Renal cortical epithelial cell (primary cell): ENCODE measurements at regions not wholly inside any gene's neighbourhood (a gene's known extent, or its start where the extent isn't known, plus 50 kb on each side); places are given as distances from the start of the nearest gene placed in this dataset.

Source experiments
- DNase-seq: peaks from one replicate; pipeline ENCODE4 v3.0.0-alpha.2; 2011; ENCODE audit warnings: low read depth

DNA sequence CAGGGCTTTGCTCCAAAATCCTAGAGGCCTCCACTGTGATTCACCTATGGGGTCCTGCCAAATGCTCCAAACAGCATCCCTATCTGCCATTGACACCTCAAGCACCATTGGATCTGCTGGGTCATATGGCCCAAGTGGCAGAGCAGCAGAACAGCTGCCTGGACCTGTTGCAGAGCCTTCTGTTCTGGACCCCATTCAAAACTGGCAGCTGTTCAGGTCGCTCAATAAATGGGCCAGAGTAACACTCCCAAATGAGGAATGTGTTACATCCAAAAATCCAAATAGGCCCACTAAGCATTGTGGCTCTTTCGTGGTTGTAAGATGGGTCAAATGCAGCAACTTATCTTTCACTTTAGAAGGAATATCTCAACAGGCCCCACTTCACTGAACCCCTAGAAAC, 783.6 kb downstream of the DCDC2C start:
- no peak for DNase-seq

DNA sequence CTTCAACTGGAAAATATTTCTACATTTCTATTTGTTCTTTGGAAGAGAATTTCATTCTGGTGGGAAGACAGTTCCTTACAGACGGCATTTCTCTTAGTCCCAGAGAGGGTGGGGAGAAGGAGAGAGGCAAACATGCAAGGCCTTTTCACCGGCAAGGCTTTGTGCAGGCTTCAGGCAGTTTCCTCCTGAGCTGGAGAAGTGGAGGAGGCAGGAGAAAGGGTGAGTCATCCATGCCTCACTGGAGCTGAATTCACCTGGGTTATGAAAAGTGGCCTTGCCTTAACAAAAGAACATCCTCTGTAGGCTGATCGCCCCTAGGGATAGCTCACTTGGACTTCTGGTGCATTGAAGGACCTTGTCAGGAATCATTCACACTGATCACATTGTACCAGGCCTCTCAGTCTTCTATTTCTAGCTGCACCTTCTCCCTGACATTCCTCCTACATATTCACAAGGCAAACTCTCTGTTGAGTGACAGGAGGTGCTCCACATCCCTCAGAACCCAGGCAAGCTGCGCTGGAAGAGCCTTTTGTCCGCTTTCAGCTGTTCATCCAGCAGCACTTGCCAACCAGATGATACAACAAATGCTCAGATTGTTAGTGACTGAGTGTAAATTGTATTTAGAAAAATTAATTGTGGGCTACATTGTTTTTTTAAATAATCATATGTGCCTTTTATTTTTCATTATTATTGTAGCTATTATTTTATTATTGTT, 796.1 kb downstream of the DCDC2C start:
- DNase-seq = no peak

DNA sequence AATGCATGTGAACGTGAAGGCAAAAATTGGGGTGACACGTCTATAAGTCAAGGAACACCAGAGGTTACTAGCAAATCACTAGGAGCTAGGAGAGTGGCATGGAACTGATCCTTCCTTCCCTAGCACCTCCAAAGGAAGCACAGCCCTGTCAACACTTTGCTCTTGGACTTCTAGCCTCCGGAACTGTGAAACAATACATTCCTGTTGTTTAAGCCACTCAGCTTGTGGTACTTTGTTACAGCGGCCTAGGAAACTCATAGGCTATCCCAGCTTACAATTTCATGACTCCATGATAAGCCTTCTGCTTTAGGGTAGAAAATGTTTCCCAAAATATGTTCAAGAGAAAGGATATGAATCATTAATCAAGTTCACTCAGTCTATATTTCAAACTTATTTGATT, 798.1 kb downstream of the DCDC2C start:
- DNase-seq = no peak

DNA sequence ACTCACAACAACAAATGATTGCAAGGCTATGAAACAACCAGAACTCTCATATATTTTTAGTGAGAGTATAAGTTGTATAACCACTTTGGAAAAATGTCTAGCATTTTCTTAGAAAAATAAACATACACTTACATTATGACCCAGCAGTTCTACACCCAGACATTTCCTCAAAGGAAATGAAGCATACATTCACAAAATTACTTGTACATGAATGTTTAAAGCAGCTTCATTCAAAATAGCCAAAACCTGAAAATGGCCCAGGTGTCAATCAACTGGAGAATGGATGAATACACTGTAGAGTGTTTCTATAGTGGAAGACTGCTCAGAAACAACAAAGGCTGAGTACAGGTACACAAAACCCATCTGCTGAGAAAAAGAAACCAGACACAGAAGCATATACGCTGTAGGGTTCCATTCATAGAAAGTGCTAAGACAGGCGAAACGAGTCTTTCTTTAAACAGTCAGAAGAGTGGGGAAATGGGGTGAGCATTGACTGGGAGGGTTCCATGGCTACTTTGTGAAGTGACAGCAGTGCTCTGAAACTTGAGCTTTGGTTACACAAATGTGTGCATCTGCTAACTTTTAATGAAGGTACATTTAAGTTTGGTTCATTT, 799.0 kb downstream of the DCDC2C start:
- no peak for DNase-seq

DNA sequence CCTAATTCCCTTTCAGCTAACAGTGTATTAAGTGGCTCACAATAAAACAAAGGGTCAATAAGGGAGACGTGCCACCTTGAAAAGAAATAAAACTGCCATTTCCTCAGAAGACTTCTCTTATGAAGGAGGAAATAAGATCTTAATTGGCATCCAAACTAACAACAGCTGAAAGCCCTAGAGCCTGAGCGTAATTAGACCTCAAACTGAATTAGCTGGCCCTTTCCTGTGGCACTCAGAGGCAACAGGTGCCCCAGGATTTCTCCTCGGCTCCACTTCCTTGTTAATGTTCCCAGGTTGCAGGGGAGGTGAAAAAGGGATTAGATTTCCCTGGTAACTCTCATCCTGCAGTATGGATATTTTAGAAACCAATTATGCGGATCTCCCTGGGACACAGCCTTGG, 804.3 kb downstream of the DCDC2C start:
- no peak for DNase-seq

DNA sequence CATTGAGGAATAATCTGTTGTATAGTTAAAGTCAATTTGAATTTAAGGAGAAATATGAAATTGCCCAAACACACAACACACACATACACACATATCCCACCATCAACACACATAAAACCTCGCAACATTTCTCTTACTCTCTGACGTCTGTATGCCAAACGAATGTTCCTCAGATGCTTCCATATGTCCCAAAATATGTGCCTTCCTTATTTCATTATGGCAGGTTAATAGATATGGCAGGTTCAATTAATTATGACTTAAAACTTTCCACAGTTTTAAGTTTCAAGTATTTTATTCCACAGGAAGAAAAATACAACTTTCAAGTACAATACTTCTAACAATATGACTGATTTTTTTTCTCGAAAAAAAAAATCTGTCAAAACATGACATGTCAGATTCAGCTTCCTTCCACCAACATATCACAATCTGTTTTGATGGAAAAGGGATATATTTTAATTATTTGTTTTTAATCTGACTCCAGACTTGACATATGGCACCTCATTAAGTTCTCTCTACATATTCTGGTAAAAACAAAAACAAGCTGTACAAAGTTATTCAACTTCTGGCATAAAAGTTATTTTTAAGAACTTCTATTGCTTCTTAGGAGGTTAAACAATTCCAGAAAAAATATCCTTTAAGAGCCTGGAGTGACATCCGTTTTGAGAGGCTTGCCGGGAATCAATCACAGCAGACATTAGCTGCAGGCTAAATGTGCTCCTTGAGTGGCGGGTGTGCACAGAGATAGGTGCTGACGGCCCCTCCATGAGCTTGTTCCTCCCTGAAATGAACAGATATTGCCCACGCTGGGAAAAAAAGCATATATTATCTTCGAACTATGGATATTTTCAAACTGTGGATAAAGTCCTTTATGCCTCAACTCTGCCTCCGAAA, 812.7 kb downstream of the DCDC2C start:
- DNase-seq = no peak

DNA sequence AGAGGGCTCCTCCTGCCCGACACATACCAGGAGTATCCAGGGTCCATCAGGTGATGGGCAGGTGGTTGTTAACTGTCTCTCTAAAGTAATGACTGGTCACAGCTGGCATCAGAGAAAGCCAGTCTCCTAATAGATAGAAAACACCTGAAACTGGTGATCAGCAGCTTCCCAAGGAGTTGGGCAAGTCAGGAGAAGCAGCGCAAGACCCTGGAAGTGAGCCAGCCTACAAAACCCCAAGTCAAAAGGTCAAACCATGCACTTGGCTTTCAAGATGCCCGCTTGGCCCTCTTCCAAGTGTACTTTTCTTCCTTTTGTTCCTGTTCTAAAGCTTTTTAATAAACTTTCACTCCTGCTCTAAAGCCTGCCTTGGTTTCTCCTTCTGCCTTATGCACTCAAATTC, 815.2 kb downstream of the DCDC2C start:
- no peak for DNase-seq

DNA sequence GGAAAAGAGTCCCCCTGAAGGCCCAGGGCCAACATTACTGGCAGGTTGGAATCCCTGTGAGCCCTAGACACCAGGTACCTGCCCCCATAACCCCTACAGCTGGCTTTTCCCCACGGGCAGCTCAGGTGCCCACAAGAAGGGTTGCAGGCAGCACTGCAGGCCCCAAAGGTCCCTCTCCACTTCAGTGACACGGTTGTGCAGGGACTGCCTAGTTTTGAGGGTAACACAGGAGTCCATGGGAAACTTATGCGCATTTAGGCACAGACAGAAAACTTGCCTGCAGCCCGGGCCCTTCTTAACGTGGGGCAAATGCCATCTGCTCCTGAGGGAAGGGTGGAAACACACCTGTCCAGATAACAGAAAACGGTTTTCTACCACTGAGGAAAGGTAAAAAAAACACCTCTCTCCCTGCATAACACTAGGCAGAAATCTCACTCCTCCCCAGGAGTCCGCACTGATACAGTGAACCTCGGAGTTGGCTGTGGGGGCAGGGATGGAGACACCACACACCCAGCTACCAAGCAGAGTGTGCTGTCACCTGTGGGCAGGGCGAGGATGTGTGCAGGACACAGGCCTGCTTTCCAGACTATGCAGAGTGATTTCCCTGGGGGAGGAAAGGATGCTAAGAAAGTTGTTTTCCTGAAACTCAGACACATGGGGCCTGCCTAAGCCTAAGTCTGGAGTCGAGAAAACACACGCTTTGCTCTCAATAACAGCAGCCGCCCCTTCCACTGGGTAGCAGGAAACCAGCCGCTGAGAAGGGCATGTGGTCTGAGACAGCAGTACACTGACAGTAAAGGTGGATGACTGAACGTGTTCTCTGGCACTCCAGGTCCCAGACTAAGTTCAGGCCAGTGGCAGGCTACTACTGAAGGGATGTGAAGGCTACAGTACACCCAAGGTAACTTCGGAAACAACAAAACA, 819.4 kb downstream of the DCDC2C start:
- no peak for DNase-seq

DNA sequence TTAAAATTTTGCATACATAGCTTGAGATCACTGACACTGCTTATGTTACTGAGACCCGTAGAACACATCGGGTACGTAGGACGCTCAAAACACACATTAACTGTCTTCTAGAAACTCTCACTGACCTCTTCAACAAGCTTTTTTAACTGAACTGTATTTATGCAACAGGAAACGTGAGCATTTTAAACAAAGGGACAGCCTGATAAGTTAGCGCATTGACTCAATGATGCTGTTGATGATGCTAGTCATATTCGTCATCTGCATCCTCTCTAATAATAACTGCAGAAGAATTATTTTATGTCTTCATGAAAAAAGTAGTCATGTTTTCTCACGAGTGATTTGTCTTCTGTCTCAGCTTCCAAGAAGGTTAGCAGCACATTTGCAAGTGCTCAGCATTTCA, 824.0 kb downstream of the DCDC2C start:
- DNase-seq = no peak

DNA sequence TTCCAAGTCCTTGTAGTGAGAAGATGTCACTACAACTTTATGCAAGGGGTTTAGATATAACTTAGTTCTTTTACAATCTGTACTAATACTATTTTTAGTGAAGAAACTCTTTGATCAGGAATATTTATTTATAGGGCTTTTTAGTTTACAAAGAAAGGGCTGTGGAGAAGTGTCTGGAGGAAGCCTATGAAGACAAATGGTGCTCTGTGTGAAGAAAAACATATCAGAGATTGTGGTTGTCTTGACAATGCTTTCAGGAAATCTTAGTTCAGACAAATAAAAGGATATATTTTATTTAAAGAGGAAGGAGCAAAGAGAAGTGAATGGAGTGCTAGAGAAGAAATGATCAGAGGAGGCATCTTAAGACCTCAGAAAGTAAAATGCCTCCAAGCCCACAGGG, 824.9 kb downstream of the DCDC2C start:
- DNase-seq = no peak

DNA sequence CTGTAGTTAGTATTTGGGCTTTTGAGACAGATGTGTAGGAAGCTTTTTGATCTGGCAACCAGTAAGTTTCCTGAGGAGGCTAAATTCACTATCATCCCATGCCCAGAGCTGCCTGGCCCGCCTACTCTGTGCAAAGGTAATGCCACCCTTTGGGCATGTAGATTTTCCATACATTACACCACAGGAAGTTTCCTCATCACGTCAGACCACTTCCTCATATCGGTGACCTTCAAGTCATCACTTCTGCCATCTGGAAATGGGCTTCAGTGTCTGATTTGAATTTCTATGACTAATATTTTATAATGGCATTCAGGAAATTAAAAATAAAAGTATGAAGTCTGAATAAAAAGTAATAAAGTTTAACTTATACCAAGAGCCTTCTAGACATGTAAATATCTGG, 825.4 kb downstream of the DCDC2C start:
- DNase-seq = no peak

DNA sequence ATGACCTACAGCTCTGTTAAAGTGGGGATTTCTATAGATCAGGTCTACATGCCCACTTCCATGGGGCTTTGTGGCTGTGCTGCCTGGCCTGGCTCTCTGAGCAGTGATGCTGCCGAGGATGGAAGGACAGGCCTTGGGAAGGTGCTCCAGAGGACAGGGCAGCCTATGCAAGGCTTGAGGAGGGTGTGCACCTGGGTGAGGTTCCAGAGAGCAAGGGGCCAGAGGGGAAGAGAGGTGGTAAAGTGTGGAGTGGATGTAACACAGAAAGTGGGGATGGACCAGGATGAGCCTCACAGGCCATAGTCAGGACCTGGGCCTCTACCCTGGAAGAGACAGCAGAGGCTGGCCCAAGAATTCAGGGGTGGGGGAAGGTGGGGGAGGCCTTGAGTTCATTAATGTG, 826.4 kb downstream of the DCDC2C start:
- no peak for DNase-seq

DNA sequence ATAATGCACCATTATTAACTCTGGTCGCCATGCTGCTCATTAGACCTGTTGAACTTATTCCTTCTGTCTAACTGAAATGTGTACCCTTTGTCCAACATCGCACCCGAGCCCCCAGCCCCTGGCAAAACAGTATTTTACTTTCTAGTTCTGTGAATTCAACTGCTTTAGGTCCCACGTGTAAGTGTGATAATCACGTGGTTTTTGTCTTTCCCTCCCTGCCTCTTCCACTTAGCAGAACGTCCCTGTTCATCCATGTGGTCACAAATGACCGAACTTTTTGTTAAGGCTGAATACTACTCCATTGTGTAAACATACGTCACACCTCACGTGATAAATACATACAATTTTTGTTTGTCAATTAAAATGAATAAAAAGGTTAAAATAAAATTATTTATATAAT, 826.9 kb downstream of the DCDC2C start:
- no peak for DNase-seq

DNA sequence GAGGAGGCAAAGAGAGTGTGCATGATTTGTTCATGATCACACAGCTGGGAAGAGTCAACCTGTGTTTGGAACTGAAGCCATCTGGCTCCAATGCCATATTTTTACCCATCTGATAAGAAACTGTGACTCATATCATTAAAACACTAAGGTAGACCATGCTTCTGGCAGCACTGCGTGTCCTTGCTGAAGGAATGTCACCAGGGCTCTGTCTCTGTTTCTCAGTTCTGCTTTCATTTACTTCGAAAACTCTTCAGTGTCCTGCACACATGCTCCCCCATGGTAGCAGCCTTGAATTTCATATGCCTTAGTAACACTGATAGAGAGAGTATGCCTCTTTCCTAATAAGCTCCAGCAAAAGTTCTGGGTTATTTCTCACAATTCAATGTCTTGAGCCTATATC, 830.4 kb downstream of the DCDC2C start:
- DNase-seq = no peak

DNA sequence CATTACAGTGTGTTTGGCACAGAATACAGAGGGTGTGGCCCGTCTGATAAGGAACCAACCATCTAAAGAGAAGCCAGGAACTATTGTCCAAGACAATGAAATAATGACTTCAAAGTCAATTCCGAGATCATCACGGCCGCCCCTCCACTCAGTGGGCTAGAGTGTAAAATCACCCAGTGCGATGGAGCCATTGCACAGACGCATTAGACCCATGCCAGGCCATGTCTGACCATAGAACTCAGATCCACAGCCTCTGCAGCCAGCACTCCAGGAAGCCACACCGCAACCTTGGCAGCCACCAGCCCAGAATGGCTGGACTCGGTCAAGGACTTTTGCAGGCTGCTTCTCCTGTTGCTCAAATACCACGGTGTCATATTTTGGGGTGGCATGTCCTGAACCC, 835.7 kb downstream of the DCDC2C start:
- no peak for DNase-seq

DNA sequence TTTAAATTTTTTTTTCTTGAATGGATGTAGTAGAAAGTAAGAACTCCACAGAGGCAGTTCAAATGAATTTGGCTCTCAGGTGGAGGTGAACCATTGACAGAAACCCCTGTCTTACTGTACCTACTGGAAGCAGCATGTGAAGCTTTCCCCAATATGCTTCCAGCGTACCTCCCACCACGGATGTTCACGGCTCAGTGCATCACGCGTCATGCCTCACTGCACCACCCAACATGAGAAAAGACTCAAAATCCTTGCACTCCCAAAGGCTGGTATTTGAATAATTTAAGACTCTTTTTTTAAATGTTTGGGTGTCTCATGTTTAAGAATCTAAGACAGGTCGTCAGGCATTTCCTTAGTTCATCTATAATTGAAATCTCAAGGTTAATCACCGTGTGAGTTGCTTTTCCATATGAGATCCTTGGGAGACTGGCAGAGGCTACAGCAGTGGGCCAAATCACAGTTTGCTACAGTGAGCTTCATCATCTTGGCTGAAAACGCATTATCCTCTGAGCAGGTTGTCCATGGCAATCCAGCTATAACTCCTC, 846.4 kb downstream of the DCDC2C start:
- DNase-seq = no peak

DNA sequence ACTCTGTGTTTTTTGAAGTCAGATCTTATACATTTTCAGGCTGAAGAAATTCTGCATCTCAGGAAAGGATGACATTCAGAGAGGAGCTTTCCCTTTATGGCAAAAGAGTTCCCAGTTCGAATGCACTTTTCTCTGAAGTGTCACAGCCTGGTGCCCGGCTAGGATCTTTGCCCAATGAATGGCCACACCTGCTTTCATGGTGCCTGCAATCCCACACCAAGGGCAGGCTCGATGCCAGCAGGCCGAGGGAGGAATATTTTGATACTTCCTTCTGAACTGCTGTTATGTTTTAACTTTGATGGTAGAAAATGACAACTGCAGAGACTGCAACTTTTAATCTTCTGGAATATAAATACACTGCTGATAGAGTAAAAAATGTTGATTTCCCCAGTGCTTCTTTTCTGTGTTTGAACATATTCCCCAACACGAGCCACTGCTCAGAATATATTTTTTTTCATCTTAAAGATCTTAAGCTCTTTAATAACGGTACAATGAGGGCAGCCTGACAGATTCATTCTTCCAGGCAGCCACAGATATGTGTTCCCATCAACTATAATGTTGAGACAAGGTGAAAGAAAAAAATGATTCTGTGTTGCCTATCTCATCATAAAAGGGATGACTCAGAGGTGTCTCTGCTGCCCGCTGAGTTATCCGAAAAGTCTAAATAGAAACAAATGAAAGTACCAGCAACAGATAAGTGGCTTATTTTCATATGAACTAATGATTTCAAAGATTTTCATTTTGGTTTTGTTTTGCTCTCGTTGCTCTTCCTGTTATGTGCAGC, 848.5 kb downstream of the DCDC2C start:
- no peak for DNase-seq

DNA sequence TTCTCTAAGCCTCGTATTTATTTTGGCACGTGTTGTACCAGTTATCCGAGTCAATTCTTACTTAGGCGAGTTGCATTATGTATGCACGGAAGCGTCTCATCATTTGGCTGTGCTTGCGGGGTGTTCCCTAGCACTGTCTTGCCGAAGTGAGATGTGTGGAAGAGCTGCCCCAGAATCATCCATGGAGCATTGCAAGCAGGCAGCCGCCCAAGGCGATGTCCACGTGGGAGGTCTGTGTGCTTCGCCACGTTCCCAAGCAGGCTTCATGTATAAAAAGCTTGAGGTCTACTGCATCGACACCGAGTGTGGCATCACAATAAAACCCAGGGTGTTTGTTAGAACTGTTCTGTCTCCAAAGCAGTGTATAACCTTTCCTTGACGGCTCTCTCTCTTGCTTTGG, 849.9 kb downstream of the DCDC2C start:
- DNase-seq = no peak

DNA sequence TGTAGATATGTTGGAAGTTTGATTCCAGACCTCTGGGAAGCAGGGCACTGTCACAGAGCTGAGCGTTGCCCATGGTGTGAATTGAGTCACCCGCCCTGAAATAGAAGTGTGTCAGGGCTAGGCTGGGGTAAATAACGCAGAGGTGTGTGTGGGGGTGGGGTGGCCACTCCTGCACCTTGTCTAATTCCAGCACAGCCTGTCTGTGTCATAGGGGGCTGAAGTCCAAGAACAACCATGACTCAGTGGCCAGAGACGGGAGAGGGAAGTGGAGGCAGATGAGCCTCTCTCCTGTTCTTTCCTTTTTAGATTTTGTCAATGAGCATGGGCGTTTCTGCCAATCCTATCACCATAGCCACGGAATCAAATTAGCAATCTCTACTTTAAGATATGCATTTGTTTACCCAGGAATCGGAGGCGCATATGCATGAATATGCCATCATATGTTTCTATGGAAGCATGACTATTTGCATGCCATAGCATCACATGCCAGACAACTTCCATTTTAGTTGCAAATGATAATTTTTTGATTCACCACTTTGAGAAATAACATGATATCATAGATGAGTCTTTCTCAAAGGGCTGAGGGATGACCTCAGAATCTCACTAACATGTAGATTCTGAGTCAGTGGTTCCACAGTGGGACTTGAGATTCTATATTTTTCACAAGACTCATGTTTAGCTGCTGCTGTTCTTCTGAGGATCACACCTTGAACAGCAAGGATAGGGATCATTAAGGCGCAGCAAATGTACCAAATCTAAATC, 852.9 kb downstream of the DCDC2C start:
- no peak for DNase-seq

DNA sequence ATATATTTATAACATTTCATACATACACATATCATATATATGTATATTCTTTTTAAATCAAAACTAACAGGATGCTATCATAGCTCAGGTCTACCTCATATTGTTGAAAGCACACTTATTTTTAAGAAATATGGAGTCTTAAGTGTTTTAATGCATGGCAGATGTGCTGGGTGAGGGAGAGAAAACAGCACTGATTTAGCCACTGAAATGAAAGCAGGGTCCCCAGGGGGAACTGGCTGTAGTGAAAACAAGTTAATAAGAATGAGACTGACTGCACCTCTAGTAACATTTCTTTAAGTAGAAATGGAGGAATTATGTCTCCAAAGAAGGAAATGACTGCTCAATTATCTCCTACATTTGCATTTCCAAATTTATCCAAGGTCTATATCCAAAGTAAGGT, 857.8 kb downstream of the DCDC2C start:
- DNase-seq = no peak
